Sigmoid colon (tissue), 4 donors: ENCODE measurements at regions not wholly inside any gene's neighbourhood (a gene's known extent, or its start where the extent isn't known, plus 50 kb on each side); places are given as distances from the start of the nearest gene placed in this dataset.
"Not testable (repeated sequence)": the region's sequence is repeated elsewhere in the genome, so short reads cannot be mapped to it uniquely, and the experiment has no call there.

Source experiments
- CTCF ChIP-seq, 4 experiments: fragments of 450-650 bp in 3 of 4; fragments of 200-600 bp in 1 of 4; IDR thresholded peaks; one replicate each; pipeline ENCODE4 v1.5.1; 2016 to 2019; ENCODE audit warnings: antibody characterized with exemption in 4 of 4, mild to moderate bottlenecking in 3 of 4, moderate library complexity in 2 of 4
- EP300 ChIP-seq, 4 donors: sonication (generic); formaldehyde crosslinking; IDR thresholded peaks; one replicate each; pipeline ENCODE4 v1.6.1; 2017; ENCODE audit warnings: antibody characterized with exemption in 4 of 4

GRCh38 chr20:54906134-54906533 lies 430.7 kb downstream of the DOK5 start:
- not testable (repeated sequence) for TF ChIP-seq CTCF, EP300 (IDR thresholded peaks at IDR 0.05)
